ENCODE measurements at regions not wholly inside any gene's neighbourhood (a gene's known extent, or its start where the extent isn't known, plus 50 kb on each side); places are given as distances from the start of the nearest gene placed in this dataset.
"Not testable (repeated sequence)": the region's sequence is repeated elsewhere in the genome, so short reads cannot be mapped to it uniquely, and the experiment has no call there.

DNA sequence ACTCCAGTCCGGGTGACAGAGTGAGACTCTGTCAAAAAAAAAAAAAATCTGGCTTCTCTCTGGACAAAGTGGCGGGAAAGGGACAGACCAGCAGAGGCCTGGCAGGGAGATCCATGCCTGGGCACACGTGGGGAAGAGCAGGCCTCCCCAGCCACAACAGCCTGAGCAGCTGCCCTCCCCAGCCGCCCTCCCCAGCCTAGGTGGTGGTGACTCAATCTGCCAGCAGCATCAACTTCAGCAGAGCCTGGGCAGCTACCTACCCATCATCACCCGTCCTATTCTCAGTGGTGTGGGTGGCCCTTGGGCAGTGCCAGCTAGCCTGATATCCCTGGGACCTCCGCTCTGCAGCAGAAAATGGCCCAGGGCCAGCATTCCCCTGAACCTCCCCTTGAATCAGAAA is 612.4 kb downstream of the FBXO15 start:
- Mint-ChIP-seq H3K27ac (ENCODE audit: unreplicated experiment) (no peak overlapping the region), H3K4me1 (ENCODE audit: low read depth, unreplicated experiment) (peaks cover 19% of the 10 kb centered on the region), H3K36me3 (ENCODE audit: insufficient read depth, unreplicated experiment) (no peaks in the 10 kb centered on the region), H3K27me3 (ENCODE audit: unreplicated experiment) (no peaks in the 10 kb centered on the region), H3K9me3 (ENCODE audit: low read depth, unreplicated experiment) (peaks cover 4% of the 10 kb centered on the region), H3K4me3 (ENCODE audit: low read depth, unreplicated experiment) (no peak overlapping the region)
- TF ChIP-seq, protein P1, sequence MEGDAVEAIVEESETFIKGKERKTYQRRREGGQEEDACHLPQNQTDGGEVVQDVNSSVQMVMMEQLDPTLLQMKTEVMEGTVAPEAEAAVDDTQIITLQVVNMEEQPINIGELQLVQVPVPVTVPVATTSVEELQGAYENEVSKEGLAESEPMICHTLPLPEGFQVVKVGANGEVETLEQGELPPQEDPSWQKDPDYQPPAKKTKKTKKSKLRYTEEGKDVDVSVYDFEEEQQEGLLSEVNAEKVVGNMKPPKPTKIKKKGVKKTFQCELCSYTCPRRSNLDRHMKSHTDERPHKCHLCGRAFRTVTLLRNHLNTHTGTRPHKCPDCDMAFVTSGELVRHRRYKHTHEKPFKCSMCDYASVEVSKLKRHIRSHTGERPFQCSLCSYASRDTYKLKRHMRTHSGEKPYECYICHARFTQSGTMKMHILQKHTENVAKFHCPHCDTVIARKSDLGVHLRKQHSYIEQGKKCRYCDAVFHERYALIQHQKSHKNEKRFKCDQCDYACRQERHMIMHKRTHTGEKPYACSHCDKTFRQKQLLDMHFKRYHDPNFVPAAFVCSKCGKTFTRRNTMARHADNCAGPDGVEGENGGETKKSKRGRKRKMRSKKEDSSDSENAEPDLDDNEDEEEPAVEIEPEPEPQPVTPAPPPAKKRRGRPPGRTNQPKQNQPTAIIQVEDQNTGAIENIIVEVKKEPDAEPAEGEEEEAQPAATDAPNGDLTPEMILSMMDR (IDR thresholded peaks at IDR 0.05; ENCODE audit: unreplicated experiment), result no peak
- CTCF ChIA-PET, result interaction anchor here (0.7 kb wide), 1 partner anchor 450 kb away, joined by 4 read pairs; no protein-coding TSS in a partner anchor
- no TSS peak for BruUV-seq (replicated peaks)
- DNase-seq, result no peak
- intact Hi-C loops (cut with micrococcal nuclease; ENCODE audit: unreplicated experiment), result no loop called here

- DNase-seq, result no peak
- Mint-ChIP-seq H3K27me3 (ENCODE audit: unreplicated experiment) (no peaks in the 10 kb centered on the region), H3K4me1 (ENCODE audit: low read depth, unreplicated experiment) (peaks cover 6% of the 10 kb centered on the region), H3K36me3 (ENCODE audit: insufficient read depth, unreplicated experiment) (no peaks in the 10 kb centered on the region), H3K27ac (ENCODE audit: unreplicated experiment) (no peak overlapping the region), H3K4me3 (ENCODE audit: low read depth, unreplicated experiment) (no peak overlapping the region), H3K9me3 (ENCODE audit: low read depth, unreplicated experiment) (peaks cover 11% of the 10 kb centered on the region)
- BruUV-seq (replicated peaks), result no TSS peak
- TF ChIP-seq, protein P1 (IDR thresholded peaks at IDR 0.05; ENCODE audit: unreplicated experiment), result no peak
- intact Hi-C loops (cut with micrococcal nuclease; ENCODE audit: unreplicated experiment), result no loop called here
- CTCF ChIA-PET, result interaction anchor here (1.2 kb wide), 1 partner anchor 8 kb away, joined by 3 read pairs; no protein-coding TSS in a partner anchor
Measured at GRCh38 chr18:73531601-73532000, 616.0 kb downstream of the FBXO15 start.

DNA sequence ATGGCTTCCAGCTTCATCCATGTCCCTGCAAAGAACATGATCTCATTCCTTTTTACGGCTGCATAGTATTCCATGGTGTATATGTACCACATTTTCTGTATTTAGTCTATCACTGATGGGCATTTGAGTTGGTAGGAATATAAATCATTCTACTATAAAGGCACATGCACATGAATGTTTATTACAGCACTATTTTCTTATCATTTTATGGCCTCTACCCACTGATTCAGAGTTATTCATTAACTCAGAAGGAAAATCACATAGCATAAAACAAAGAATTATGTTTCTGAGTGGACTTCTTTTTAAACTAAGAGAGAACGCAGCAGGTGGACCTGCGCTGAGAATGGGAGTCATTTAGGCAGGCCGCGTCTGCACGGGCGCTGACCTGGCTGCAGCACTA is 619.6 kb downstream of the FBXO15 start:
- Mint-ChIP-seq H3K36me3 (ENCODE audit: insufficient read depth, unreplicated experiment) (no peaks in the 10 kb centered on the region), H3K27ac (ENCODE audit: unreplicated experiment) (no peak overlapping the region), H3K4me3 (ENCODE audit: low read depth, unreplicated experiment) (no peak overlapping the region), H3K4me1 (ENCODE audit: low read depth, unreplicated experiment) (no peaks in the 10 kb centered on the region), H3K27me3 (ENCODE audit: unreplicated experiment) (no peaks in the 10 kb centered on the region), H3K9me3 (ENCODE audit: low read depth, unreplicated experiment) (peaks cover 11% of the 10 kb centered on the region)
- CTCF ChIA-PET, result no interaction called here
- TF ChIP-seq, protein P1 (IDR thresholded peaks at IDR 0.05; ENCODE audit: unreplicated experiment), result no peak
- intact Hi-C loops (cut with micrococcal nuclease; ENCODE audit: unreplicated experiment), result no loop called here
- BruUV-seq (replicated peaks), result no TSS peak
- no peak for DNase-seq

GRCh38 chr18:73520229-73520628 is 627.4 kb downstream of the FBXO15 start:
- DNase-seq, result no peak
- Mint-ChIP-seq H3K36me3 (ENCODE audit: insufficient read depth, unreplicated experiment) (no peaks in the 10 kb centered on the region), H3K4me1 (ENCODE audit: low read depth, unreplicated experiment) (no peaks in the 10 kb centered on the region), H3K4me3 (ENCODE audit: low read depth, unreplicated experiment) (no peak overlapping the region), H3K27me3 (ENCODE audit: unreplicated experiment) (no peaks in the 10 kb centered on the region), H3K27ac (ENCODE audit: unreplicated experiment) (no peak overlapping the region), H3K9me3 (ENCODE audit: low read depth, unreplicated experiment) (peaks cover 6% of the 10 kb centered on the region)
- CTCF ChIA-PET, result no interaction called here
- TF ChIP-seq, protein P1 (IDR thresholded peaks at IDR 0.05; ENCODE audit: unreplicated experiment), result no peak
- intact Hi-C loops (cut with micrococcal nuclease; ENCODE audit: unreplicated experiment), result no loop called here
- no TSS peak for BruUV-seq (replicated peaks)

GRCh38 chr18:73516056-73516455 is 631.6 kb downstream of the FBXO15 start:
- H3K9me3 Mint-ChIP-seq (ENCODE audit: low read depth, unreplicated experiment); DNase-seq; H3K36me3 Mint-ChIP-seq (ENCODE audit: insufficient read depth, unreplicated experiment); BruUV-seq (replicated peaks); H3K27me3 Mint-ChIP-seq (ENCODE audit: unreplicated experiment); H3K4me1 Mint-ChIP-seq (ENCODE audit: low read depth, unreplicated experiment); CTCF ChIA-PET; H3K27ac Mint-ChIP-seq (ENCODE audit: unreplicated experiment); intact Hi-C loops (cut with micrococcal nuclease; ENCODE audit: unreplicated experiment); H3K4me3 Mint-ChIP-seq (ENCODE audit: low read depth, unreplicated experiment): not testable (repeated sequence)

All from Calu3 (cell line).